A204.1 (cell line): ENCODE measurements at regions not wholly inside any gene's neighbourhood (a gene's known extent, or its start where the extent isn't known, plus 50 kb on each side); places are given as distances from the start of the nearest gene placed in this dataset.

Experiments used
- FAIRE-seq: peaks from 2 replicates; lab custom pipeline; 2012; peaks lifted over from hg19 to GRCh38; lab: Jason Lieb, UNC

DNA sequence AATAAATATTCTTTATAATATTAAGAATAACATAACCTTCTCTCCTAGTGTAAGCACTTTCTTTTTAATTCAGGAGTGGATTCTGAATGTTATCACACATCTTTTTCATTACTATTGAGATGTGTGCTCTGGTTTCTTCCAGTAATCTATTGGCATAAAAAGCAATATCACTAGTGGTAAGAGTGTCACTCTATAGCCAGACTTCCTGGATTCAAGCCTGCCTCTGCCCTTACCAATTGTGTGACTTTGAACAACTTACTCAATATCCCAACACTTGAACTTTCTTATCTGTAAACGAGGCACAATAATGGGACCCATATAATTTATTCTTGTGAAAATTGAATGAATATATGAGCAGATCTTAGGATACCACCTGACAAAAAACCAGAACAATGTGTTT is 71.0 kb downstream of the SEM1 start:
- no peak for FAIRE-seq

DNA sequence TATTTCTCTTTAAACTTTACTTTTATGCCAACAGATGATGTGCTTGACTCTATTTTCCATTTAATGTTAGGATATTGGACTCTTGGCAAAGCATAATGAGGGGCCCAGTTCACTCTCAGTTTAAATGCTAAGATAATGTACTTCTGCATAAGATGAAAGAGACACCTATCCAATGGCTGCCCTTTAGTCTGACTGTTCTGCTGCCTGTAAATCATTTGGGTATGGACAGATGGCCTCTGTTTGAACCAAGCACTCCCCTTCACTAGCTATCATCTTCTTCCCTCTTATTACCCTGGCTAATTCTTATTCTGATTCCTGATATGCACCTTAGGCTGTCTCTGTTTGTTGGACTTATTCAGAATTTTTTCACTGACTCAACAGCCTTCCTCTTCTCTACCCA is 72.1 kb downstream of the SEM1 start:
- FAIRE-seq = no peak

DNA sequence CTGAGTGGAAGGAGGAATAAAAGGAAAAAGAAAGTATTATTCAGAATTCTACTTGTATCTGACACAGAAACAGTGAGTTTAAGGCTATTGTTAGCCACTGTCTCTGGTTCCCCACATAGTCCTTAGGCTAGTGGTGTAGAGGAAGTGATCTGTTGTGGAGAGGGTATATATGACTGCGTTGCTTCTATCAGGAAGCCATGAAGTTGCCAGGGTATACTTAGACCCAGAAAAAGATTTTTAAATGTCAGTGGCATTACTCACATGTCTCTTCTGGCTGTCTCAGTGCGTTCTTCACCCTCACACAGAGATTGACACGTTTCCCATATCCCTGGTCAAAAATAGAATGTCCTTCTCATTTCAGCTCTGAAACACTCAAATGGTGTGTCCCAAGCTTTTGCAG is 72.7 kb downstream of the SEM1 start:
- FAIRE-seq = no peak

DNA sequence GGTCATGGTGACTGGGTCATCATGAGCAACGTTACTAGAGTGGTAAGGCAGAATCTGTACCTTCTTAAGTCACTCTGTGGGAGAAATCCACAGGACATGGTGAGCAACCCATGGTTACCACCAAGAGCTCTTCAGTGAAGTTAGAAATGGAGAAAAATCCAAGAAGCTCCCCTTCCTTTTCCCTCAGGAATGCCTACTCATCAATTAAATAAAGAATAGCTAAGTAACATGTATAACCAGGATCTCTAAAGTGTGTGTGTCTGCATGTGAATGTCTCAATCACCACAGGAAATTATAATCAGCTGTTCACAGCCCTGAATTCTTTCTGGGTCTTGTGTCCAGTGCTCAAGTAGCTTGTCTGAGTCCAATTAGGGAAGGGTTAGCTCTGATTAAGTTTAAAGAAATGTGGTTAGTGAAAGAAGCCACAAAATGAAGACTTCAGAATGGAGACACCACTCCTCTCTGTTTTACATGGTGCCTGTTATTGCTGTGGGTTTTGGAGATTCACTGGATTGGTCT is 73.2 kb downstream of the SEM1 start:
- FAIRE-seq = no peak

DNA sequence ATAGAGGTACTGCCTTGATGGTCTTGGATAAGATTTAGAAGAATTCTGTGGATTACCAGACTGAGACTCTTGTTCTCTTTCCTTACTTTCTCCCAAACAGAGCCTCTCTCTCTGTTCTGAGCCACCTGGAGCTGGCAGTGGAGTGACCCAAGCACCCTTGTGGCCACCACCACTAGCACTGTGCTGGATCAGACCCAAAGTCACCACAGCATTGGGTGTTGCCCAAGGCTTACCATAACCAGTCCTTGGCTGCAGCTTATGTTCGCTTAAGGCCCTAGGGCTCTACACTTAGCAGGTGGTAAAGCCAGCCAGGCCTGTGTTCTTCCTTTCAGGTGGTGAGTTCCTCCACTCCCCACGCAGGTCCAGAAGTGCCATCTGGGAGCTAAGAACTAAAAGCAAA is 79.8 kb downstream of the SEM1 start:
- no peak for FAIRE-seq

DNA sequence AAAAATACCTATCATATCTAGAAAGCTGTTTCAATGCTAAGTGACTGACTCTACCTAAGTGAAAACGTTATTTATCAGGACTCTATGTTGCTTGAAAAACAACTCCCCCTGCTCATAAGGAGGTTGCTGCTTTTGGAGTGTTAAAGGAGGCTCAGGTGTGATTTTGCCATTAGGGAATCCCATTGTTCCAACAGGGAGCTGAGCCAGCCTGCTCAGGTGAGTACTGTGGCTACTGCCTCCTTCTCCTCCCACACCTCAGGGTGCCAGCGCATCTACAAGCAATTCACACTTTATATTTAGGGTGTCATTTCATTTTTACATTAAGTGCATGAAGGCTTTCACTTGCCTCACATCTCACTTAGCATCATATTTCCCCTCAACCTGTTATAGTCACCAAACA is 84.7 kb downstream of the SEM1 start:
- FAIRE-seq = no peak

DNA sequence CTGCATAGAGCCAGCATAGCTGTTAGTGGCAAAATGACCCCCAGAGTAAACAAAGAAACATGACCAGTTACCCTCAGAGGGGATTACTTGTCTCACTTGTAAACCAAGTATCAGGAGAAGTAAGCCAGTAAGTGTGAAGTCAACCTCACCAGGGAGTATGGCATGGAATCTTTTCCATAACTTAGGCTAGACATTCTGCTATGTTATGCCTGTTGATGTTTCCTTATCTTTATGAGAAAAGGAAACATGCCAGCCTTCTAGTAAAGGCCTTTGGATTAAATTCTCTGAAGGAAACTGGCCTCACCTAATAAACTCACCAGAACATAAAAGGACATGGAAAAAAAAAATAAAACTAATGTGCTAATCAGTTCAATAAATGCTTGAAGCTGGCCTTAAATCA is 87.7 kb downstream of the SEM1 start:
- FAIRE-seq = no peak

DNA sequence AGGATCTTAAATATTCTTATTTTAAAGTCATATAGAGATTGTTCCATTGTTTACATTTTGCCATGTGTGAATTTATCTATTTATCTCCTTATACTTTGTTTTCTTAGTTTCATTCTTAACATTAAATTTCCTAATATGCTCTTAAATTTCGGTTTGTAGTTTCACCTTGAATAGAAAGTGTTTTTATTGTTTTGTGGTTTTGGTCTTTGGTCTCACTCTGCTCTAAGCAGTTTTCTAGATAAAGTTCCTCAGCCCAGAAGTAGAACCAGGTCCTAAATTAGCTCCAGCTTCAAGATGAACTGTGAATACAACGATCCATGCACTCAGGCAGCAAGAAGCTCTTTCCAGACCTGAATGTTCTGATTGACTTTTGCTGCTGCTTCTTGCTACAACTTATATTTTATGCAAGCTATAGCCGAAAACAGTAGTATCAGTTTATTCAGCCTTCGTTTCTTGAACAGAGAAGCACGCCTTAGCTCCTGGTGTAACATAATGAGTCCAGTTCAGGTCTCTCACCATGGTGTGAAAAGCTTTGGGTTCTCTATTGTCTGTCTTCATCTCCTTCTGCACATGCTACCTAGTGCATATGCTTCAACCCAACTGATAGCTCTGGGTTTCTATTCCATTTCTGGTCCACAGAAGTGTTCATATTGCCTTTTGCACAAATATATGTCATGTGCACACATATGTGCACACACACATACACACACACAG is 95.3 kb downstream of the SEM1 start:
- no peak for FAIRE-seq

DNA sequence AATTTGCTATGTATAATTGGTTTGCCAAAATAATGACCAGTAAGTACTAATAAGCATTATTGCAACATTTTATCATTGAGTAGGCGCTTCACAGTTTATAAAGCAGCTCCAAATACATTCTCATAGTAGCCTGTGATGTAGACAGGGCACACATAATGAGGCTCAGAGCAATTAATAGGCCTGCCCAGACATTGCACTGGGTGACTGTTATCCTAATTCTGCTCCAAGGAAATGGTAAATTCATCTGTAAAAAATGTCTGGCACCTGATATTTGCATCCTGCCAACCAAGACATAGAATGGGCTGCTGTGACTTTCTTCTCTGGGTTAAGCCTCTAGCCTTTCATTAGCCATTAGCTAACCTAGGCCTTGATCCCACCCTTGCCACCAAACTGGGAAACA is 97.6 kb downstream of the SEM1 start:
- FAIRE-seq = no peak

DNA sequence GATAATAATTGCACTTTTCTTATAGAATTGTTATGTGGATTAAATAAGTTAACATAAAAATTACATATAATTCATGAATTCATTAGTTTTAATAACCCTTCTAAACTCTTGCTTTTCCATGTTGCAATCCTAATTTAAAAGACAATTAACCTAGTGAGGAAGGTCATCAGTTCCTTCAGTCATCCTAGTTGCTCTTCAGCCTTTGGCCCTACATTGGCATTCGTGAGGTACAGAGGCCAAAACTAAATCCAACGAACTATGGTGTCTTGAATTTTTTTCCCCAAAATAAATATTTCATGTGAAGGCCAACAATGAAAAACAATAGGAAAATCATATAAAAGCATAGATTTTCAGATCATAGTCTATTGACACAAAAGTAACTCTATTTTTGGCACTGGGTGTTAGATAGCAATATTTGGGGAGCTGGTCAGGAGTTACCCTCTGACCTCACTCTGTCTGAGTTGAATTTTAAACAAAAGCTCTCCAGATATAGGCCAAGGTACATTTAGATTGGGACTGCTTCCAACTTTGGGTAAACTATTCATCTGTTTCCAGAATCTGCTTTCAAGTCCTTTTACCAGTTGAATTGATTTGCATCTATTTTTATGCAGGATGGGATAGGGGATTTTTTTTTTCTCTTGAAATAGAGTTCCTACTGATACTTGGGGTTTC is 104.5 kb downstream of the SEM1 start:
- FAIRE-seq = no peak

DNA sequence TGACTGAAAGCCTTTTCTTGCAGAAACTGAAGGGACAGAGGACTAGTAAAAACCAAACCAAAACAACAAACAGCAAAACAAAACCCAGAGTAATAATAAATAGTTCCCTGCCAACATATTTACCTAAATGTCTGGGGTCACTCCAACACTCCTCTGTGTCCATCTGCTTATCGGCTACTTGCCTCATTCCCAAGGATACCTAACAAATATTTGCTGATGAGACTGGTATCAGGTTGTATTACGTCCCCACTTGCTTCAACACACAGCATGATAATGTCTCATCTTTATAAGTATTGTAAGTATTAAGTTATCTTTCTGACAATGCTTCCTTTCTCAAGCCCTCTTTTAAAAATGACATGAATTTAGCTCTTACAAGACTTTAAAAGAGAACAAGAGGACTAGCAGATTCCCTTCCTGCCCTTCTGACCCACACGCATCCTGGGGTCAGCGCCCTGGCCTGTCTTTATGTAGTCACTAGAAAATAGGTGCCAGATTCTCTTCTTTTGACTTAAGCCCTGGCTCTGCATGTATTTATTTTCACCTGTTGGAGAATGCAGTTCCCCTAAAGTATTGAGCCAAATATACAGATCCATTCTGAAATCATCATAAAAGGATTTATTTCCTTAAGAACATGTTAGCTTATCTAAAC is 110.2 kb downstream of the SEM1 start:
- no peak for FAIRE-seq

DNA sequence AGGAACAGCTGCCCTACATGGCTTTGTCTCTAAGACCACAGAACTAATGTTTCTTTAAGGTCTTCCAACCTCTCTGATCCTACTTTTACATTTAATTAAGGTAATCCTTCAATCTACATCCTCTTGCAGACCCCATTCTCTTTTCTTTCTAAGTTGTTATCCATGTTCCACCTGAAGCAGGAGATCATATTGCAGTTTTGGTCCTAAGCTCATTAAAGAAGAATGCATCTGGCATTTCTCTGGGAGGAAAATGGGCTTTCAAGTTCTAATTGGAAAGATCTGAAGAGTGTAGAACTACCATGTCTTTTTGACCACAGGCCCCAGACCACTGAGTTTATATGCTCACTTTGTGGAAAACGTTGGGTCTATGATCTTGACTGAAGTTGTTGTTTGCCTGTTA is 111.2 kb downstream of the SEM1 start:
- no peak for FAIRE-seq

DNA sequence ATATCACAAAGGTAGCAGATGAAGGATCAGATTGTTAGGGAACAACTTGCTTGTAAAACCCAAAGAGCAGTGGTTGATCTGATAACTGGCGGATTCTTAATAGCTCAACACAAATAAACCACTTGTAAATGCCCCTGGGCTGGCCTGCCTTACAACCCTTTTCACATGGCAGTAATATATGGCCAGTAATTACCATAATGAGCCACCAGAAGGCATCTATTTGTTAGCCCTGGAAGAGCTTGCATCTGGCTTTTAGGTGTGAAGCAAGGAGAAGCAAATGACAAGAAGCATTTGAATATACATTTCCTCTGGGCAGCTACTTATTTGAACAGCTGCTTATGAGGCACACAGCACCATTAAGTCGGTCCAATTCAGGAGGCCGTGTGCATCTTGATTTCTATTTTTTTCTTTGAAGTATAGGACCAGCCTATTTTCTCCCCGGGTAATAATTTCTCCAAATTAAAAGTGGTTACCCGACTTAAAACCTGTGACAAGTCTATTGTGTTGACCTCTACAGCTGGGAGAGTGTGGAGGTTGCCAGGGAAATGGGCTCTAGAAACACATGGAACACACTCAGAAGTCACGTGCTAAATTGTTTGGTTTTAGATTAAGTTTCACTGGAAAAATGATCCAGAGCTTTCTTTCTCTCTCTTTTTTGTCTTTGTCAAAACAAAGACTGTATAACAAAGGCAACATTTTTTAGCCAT is 113.4 kb downstream of the SEM1 start:
- no peak for FAIRE-seq

DNA sequence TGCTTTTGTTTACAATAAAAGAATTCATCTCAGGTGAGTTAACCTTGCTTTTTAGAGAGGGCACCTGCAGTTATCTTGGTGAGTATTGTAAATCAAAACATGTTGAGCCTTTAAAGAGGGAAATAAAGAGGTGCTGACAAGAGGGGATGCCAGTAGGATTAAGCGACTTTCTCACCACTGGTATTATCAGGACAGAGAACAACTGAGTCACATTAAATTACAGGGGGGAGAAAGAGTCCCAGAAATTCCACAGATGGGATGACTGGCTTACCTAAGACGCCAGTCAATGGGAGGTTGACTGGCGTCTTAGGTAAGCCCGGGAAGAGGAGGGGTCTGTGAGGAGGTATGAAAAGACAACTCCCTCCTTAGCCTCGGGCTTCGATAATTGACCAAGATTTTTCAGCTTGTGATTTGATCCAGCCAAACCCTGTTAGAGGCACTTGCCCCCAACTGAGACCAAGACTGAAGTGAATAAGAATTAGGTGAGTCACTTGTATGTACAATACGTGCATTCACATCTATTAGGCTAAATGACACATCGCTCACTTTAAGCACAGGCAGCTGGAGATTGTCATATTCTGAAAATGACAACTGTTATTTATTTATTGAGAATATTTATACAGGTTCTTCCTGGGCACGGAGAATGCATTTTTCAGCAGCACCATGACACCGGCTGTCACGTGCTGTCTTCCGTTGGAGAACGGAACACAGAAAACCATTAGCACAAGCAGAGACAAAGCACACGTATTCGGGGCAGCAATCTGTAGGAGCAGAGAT is 117.6 kb downstream of the SEM1 start:
- no peak for FAIRE-seq

DNA sequence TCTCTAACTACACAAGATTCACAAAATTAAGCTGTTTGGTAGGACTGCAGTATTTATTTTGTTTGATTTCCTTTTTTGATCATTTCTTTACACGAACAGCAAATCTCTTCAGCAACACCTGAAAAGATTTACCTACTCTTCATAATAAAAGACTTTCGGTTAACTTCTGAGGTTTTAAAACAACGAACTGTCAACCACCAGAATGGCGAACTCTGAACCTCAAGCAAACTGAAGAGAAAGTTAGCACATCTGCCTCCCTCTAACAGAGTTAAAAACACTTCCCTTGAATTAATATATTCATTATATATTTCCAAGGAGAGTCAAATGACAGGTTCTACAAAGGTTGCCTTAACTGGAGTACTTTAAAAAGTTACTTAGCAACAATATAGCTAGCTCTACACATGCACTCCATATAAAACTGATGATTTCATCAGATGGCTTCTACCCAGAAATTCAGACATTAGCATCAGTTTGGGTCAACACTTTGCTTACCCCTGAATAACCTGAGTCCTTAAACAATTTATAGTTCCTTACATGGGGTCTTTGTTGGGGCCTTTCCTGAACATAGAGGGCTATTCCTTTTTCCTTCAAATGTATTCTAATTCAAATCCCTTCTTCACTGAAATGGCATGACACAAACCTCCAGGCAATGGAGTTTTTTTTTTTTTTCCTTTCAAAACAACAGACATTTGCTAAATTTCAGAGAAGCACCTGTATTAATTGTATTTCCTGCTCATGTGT is 118.3 kb downstream of the SEM1 start:
- FAIRE-seq = no peak

DNA sequence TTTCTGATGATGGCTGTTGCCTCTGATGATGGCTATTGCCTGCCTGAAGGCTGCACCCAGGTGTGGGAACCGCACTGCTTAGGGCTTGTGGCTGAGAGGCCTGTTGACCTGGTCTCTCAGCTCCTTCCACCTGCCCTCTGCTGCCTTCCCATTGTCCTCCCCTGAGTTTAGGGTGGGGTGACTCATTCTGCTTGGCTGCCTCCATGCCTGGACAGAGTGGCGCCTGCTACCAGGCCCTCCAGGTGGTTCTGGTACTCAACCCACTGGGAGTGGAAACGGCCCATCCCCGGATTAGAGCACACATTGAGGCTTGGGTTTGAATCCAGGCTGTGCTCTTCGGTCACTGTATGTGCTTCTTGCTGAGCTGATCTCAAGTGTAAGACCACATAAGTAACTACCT is 120.6 kb downstream of the SEM1 start:
- FAIRE-seq = no peak

DNA sequence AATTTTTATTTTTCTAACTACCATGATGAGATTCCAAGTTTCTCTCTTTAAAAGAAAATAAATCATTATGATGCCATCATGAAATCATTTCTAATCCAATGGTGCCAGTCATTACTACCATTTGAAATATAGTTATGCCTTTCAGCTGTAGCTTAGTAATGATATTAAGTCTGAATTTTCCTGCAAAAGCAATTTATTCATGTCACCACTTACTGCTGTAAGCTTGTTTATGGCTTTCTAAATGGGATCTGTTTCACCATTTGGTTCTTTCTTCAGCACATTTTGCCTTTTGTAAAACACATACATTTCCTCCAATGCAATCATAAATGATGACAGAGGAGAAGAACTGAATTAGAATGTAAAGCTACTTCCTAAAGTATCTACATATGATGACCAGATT is 130.5 kb downstream of the SEM1 start:
- FAIRE-seq = no peak

DNA sequence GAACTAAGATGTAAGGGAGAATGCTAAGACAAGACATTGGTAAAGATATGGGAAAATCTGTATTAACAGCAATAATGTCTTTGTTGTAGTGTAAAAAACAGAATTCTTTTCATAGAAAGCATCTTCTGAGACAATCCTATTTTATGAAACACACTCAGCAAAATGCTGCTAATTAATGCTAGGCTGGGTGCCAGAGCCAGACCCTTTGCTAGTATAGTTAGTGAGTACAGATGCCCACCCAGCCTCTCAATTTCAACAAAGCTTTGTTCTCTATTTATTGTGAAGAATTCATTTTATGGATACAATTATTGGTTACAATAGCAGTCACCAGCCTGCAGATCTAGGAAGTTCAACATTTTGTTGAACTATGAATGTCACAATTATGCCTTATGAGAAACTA is 131.0 kb downstream of the SEM1 start:
- FAIRE-seq = no peak

DNA sequence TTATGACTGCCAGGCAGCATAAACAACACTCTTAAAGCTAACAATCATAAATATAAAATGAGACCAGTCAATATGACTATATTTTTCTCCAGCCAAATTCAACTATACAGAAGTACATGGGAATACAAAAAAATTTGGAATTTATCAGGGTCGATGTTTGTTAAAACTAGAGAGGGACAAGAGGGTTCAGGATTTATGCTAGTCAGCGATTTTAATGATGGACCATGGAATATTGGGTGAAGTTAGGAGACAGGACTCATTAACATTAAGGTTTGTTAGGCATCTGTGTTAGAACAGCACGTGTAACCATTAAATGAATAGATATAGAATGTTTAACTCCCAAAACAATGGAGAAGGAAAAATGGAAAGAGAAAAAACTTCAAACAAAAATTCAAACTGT is 146.2 kb downstream of the SEM1 start:
- no peak for FAIRE-seq

DNA sequence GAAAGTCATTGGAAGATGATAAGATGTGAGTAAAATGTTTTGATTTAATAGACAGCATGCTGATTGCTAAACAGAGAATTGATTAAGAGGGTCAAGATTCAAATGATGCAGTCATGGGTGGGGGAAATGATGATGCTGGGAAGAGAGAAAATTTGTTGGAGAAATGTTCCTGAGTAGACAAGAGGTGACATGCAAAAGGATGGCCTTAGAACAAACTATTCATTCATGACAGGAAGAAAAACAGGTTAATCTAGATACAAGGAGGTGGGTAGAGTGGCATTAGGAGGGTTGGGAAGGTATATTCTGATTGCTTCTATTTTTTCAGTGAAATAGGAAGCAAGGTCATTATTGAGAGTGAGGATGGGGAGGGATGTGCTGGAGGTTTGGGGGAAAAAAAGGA is 146.7 kb downstream of the SEM1 start:
- FAIRE-seq = no peak

DNA sequence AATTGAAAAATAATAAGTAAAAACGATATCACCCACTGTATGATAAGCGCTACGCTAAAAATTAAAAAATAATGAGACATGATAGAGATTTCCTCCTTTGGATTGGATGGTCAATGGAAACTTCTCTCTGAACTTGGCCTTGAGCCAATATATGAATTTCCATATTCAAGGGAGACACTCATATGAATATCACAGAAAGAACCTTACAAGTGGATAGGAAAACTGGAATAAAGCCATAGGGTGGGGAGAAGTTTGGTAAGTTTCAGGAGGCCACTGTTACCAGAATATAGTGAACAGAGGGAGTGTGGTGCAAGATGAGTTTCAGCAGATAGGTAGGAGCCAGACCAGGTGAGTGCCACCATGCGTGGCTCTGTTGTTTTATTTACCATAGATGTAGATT is 147.2 kb downstream of the SEM1 start:
- no peak for FAIRE-seq

DNA sequence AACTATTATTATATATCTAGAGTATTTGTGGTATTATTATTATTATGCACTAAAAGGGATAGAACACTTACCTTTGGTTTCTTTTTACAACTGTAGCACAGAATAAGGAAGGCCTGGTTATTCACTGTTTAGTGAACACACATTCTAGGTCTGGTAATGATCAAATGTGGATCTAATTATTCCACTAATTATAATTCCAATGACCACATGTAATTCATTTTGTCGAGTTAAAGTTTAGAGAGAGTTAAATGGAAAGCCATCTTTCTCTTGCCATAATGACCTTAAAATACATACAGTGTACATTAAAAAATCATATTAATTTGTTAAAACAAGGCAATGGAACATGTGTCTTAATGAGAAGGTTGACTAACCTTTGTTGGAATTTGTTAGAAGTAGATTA is 147.8 kb downstream of the SEM1 start:
- no peak for FAIRE-seq
